ENCODE measurements at regions not wholly inside any gene's neighbourhood (a gene's known extent, or its start where the extent isn't known, plus 50 kb on each side); places are given as distances from the start of the nearest gene placed in this dataset.

DNA sequence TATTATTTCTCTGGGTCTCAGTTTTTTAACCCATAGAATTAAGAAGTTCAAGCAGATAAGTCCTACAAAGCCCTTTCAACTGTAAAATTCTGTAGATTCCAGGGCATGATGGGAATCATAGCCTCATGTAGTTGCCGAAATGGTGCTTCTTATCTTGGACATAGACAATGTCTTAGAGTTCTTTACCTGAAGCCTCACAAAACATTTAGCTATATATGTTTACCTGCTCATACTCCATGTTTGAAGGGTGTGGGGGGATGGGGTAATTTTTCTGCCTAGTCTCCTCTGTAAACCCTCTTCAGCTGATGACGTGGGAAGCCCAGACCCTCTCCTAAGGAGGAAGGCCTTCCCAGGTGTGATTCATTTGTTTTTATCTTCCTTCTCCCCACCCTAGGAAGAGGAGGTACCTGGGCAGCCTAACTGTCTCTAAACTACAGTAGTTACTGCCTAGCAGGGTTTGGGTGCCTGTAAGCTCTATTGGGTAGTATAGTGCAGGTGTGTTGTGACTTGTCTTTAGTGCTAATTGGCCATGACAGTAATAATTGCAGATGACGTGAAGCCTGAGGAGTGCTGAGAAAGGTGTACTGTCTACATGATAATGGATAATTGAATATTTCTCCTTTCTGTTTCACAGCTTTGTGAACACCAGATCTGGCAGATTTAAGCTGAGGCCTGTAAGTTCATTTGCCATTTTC lies 230.8 kb downstream of the TFAP2B start:
- TF ChIP-seq, protein P1, sequence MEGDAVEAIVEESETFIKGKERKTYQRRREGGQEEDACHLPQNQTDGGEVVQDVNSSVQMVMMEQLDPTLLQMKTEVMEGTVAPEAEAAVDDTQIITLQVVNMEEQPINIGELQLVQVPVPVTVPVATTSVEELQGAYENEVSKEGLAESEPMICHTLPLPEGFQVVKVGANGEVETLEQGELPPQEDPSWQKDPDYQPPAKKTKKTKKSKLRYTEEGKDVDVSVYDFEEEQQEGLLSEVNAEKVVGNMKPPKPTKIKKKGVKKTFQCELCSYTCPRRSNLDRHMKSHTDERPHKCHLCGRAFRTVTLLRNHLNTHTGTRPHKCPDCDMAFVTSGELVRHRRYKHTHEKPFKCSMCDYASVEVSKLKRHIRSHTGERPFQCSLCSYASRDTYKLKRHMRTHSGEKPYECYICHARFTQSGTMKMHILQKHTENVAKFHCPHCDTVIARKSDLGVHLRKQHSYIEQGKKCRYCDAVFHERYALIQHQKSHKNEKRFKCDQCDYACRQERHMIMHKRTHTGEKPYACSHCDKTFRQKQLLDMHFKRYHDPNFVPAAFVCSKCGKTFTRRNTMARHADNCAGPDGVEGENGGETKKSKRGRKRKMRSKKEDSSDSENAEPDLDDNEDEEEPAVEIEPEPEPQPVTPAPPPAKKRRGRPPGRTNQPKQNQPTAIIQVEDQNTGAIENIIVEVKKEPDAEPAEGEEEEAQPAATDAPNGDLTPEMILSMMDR (IDR thresholded peaks at IDR 0.05) = no peak
- TF ChIP-seq EZH2 (IDR thresholded peaks at IDR 0.05) = no peak
